Esophagus squamous epithelium (tissue), 4 donors: ENCODE measurements at regions not wholly inside any gene's neighbourhood (a gene's known extent, or its start where the extent isn't known, plus 50 kb on each side); places are given as distances from the start of the nearest gene placed in this dataset.

Experiments
- CTCF ChIP-seq, 6 experiments: fragments of 450-650 bp in 4 of 6; fragments of 200-600 bp in 2 of 6; sonication (generic) in 2 of 6; IDR thresholded peaks; one replicate each; pipeline ENCODE4 v1.5.1; 2016 to 2019; ENCODE audit warnings: antibody characterized with exemption in 6 of 6, mild to moderate bottlenecking in 4 of 6, moderate library complexity in 4 of 6
- POLR2A ChIP-seq, 4 donors: fragments of 450-650 bp; IDR thresholded peaks; one replicate each; pipeline ENCODE4 v1.6.1; 2017; ENCODE audit warnings: antibody characterized with exemption in 4 of 4, mild to moderate bottlenecking in 4 of 4, moderate library complexity in 3 of 4

GRCh38 chr1:213481395-213481794, 430.4 kb downstream of the RPS6KC1 start:
- no peak for TF ChIP-seq CTCF (IDR thresholded peaks at IDR 0.05)
- TF ChIP-seq POLR2A (IDR thresholded peaks at IDR 0.05) = no peak
